NCI-H1930 (cell line): ENCODE measurements at regions not wholly inside any gene's neighbourhood (a gene's known extent, or its start where the extent isn't known, plus 50 kb on each side); places are given as distances from the start of the nearest gene placed in this dataset.
"Not testable (repeated sequence)": the region's sequence is repeated elsewhere in the genome, so short reads cannot be mapped to it uniquely, and the experiment has no call there.

Source experiments
- DNase-seq, 2 experiments: peaks; one replicate each; lab custom pipeline; 2025; lab: John Stamatoyannopoulos, UW

GRCh38 chr10:53072144-53072543 is 299.6 kb upstream of the MBL2 start:
- no peak for DNase-seq

- no peak for DNase-seq
These were observed 299.0 kb upstream of the MBL2 start for GRCh38 chr10:53071505-53072125.

GRCh38 chr10:53069013-53069412 is 296.4 kb upstream of the MBL2 start:
- DNase-seq = no peak

GRCh38 chr10:53064614-53065013 is 292.0 kb upstream of the MBL2 start:
- no peak for DNase-seq

- DNase-seq = no peak
These were observed 291.2 kb upstream of the MBL2 start for GRCh38 chr10:53063805-53064204.

- no peak for DNase-seq
These were observed 280.1 kb upstream of the MBL2 start for GRCh38 chr10:53052521-53053164.

- DNase-seq = no peak
These were observed 272.7 kb upstream of the MBL2 start for GRCh38 chr10:53045315-53045714.

GRCh38 chr10:53035823-53036222 is 263.2 kb upstream of the MBL2 start:
- DNase-seq = not testable (repeated sequence)

- no peak for DNase-seq
These were observed 260.8 kb upstream of the MBL2 start for GRCh38 chr10:53033396-53033795.

GRCh38 chr10:53029872-53030849 is 257.6 kb upstream of the MBL2 start:
- DNase-seq = not testable (repeated sequence)

- no peak for DNase-seq
These were observed 256.9 kb upstream of the MBL2 start for GRCh38 chr10:53029449-53029848.

GRCh38 chr10:53025765-53026164 is 253.2 kb upstream of the MBL2 start:
- not testable (repeated sequence) for DNase-seq

- DNase-seq = no peak
These were observed 252.7 kb upstream of the MBL2 start for GRCh38 chr10:53025172-53025711.

- no peak for DNase-seq
These were observed 250.8 kb upstream of the MBL2 start for GRCh38 chr10:53023411-53023810.

GRCh38 chr10:53022611-53023088 is 250.1 kb upstream of the MBL2 start:
- no peak for DNase-seq

GRCh38 chr10:53013201-53013810 is 240.7 kb upstream of the MBL2 start:
- DNase-seq = no peak

- DNase-seq = no peak
These were observed 237.7 kb upstream of the MBL2 start for GRCh38 chr10:53009961-53010907.

GRCh38 chr10:53007527-53007842 is 234.9 kb upstream of the MBL2 start:
- no peak for DNase-seq

GRCh38 chr10:53006663-53007526 is 234.3 kb upstream of the MBL2 start:
- no peak for DNase-seq
